ENCODE measurements at regions not wholly inside any gene's neighbourhood (a gene's known extent, or its start where the extent isn't known, plus 50 kb on each side); places are given as distances from the start of the nearest gene placed in this dataset.

DNA sequence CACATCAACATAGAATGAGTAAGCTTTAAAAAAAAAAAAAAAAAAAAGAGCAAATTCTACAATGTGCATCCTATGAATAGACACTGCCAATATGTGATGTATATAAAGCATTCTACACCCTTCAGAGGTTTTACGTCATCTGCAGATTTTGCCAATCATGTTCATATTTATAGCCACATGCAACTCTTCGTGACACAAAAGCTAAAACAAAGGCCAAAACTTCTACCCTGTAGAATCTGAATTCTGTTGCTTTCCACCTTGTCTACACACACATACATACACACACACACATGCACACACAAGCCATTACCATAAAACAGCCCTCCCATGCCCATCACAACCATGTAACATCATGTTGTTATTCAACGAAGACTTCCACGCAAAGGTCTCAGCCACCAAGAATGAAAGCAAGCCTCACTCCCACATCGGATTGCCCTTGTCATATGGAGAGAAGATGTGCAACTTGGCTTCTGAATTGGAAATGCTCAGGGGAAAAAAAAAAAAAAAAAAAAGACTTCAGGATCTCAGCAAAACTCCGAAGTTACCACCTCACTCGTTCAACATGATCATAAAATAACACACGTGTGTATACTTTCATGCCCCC, 479.4 kb upstream of the JARID2 start:
- 80% methylated on average over 8 of the region's 8 CpGs for WGBS (ENCODE audit: low lambda C conversion rate)
- Histone ChIP-seq H3K79me2 (ENCODE audit: insufficient read depth) (no peaks in the 10 kb centered on the region), H3K4me1 (ENCODE audit: control insufficient read depth in 1 of 2, insufficient read depth in 2 of 2, low read depth in 1 of 2, low read length in 1 of 2) (peaks cover 0 to 4% of the 10 kb centered on the region in 2 experiments; a peak in 1 of 4 replicates), H3K9me3 (no peaks in the 10 kb centered on the region), H3K4me3 (ENCODE audit: low read depth in 2 of 2, low read length in 1 of 2) (no peak overlapping the region), H3K4me2 (no peak overlapping the region), H3K9ac (no peak overlapping the region), H3K9me2 (no peaks in the 10 kb centered on the region), H4K20me1 (ENCODE audit: insufficient read depth) (no peaks in the 10 kb centered on the region), H3K36me3 (replicated peaks in 1 of 2; ENCODE audit: control insufficient read depth in 1 of 2, insufficient read depth in 2 of 2, low read length in 1 of 2) (no peaks in the 10 kb centered on the region), H3K27me3 (ENCODE audit: insufficient read depth) (no peaks in the 10 kb centered on the region), H3F3A (replicated peaks; ENCODE audit: insufficient read depth) (no peaks in the 10 kb centered on the region), H3K27ac (ENCODE audit: low read depth in 2 of 2, low read length in 1 of 2) (no peak overlapping the region), H2AFZ (ENCODE audit: low read depth) (no peak overlapping the region)
- no peak for DNase-seq
- ChIA-PET CTCF (no interaction called here), POLR2A (no interaction called here)
- no peak for TF ChIP-seq MEF2A (IDR thresholded peaks at IDR 0.05; ENCODE audit: borderline replicate concordance, low read depth)
- no peak for TF ChIP-seq GABPA (IDR thresholded peaks at IDR 0.05; ENCODE audit: low read depth)

- H3K4me2 ChIP-seq = no peak overlapping the region
- no peaks in the 10 kb centered on the region for H3K9me2 ChIP-seq
- peaks cover 0 to 4% of the 10 kb centered on the region in 2 experiments; a peak in 1 of 4 replicates for H3K4me1 ChIP-seq (ENCODE audit: control insufficient read depth in 1 of 2, insufficient read depth in 2 of 2, low read depth in 1 of 2, low read length in 1 of 2)
- H3K9ac ChIP-seq = no peak overlapping the region
- TF ChIP-seq GATA2 (CRISPR knock-in tag; IDR thresholded peaks at IDR 0.05) (no peak), MAX (IDR thresholded peaks at IDR 0.05; ENCODE audit: low read depth) (no peak), NRF1 (IDR thresholded peaks at IDR 0.05; ENCODE audit: low read depth, low read length) (no peak), RAD21 (IDR thresholded peaks at IDR 0.05; ENCODE audit: low read length) (no peak), SIN3A (IDR thresholded peaks at IDR 0.05; ENCODE audit: borderline replicate concordance, low read depth, low read length) (no peak), NFIC (IDR thresholded peaks at IDR 0.05; ENCODE audit: borderline replicate concordance) (no peak), FOXM1 (IDR thresholded peaks at IDR 0.05; ENCODE audit: low read depth) (no peak), TAF1 (IDR thresholded peaks at IDR 0.05; ENCODE audit: borderline replicate concordance, low read depth, low read length) (no peak), FOXJ3 (CRISPR knock-in tag; IDR thresholded peaks at IDR 0.05) (no peak)
- TF ChIP-seq, protein P1, sequence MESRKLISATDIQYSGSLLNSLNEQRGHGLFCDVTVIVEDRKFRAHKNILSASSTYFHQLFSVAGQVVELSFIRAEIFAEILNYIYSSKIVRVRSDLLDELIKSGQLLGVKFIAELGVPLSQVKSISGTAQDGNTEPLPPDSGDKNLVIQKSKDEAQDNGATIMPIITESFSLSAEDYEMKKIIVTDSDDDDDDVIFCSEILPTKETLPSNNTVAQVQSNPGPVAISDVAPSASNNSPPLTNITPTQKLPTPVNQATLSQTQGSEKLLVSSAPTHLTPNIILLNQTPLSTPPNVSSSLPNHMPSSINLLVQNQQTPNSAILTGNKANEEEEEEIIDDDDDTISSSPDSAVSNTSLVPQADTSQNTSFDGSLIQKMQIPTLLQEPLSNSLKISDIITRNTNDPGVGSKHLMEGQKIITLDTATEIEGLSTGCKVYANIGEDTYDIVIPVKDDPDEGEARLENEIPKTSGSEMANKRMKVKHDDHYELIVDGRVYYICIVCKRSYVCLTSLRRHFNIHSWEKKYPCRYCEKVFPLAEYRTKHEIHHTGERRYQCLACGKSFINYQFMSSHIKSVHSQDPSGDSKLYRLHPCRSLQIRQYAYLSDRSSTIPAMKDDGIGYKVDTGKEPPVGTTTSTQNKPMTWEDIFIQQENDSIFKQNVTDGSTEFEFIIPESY (IDR thresholded peaks at IDR 0.05; ENCODE audit: borderline replicate concordance, low read depth) = no peak
- H3K4me3 ChIP-seq (ENCODE audit: low read depth in 2 of 2, low read length in 1 of 2) = no peak overlapping the region
- DNase-seq = peak; percentile 27
- H3K27me3 ChIP-seq (ENCODE audit: insufficient read depth) = no peaks in the 10 kb centered on the region
- H3K79me2 ChIP-seq (ENCODE audit: insufficient read depth) = no peaks in the 10 kb centered on the region
- no peaks in the 10 kb centered on the region for H4K20me1 ChIP-seq (ENCODE audit: insufficient read depth)
- WGBS (ENCODE audit: low lambda C conversion rate) = 44% methylated on average over 5 of the region's 5 CpGs
- no peaks in the 10 kb centered on the region for H3F3A ChIP-seq (replicated peaks; ENCODE audit: insufficient read depth)
- CTCF ChIA-PET = interaction anchor here (1.0 kb wide), 1 partner anchor 8 kb away, joined by 3 read pairs; no protein-coding TSS in a partner anchor
- H3K9me3 ChIP-seq = no peaks in the 10 kb centered on the region
- H2AFZ ChIP-seq (ENCODE audit: low read depth) = no peak overlapping the region
- no peaks in the 10 kb centered on the region for H3K36me3 ChIP-seq (replicated peaks in 1 of 2; ENCODE audit: control insufficient read depth in 1 of 2, insufficient read depth in 2 of 2, low read length in 1 of 2)
- POLR2A ChIA-PET = no interaction called here
- H3K27ac ChIP-seq (ENCODE audit: low read depth in 2 of 2, low read length in 1 of 2) = no peak overlapping the region
Measured at GRCh38 chr6:14767226-14767625, 478.6 kb upstream of the JARID2 start.

Measured in SK-N-SH (cell line).